Smooth muscle cell (in vitro differentiated cells): ENCODE measurements at regions not wholly inside any gene's neighbourhood (a gene's known extent, or its start where the extent isn't known, plus 50 kb on each side); places are given as distances from the start of the nearest gene placed in this dataset.

ENCODE experiments used
- DNase-seq: peaks from one replicate; lab custom pipeline; 2025; ENCODE audit not compliant: unreplicated experiment; lab: John Stamatoyannopoulos, UW
- H2AFZ ChIP-seq: fragments of 200-600 bp; sonication (generic); 2 replicates; pipeline ENCODE4 v1.6.0; 2016; ENCODE audit warnings: antibody characterized with exemption, low read depth, mild to moderate bottlenecking
- H3F3A ChIP-seq: fragments of 200-600 bp; sonication (generic); 2 replicates; pipeline ENCODE4 v1.6.0; 2017; ENCODE audit warnings: antibody characterized with exemption, low read depth
- H3K27ac ChIP-seq: fragments of 200-600 bp; sonication (generic); 2 replicates; pipeline ENCODE4 v1.5.1; 2016; ENCODE audit warnings: low read depth, mild to moderate bottlenecking
- H3K27me3 ChIP-seq: fragments of 200-600 bp; sonication (generic); 2 replicates; pipeline ENCODE4 v1.6.1; 2016; ENCODE audit warnings: low read depth, mild to moderate bottlenecking
- H3K36me3 ChIP-seq: fragments of 200-600 bp; sonication (generic); 2 replicates; pipeline ENCODE4 v1.5.1; 2016; ENCODE audit warnings: low read depth
- H3K4me1 ChIP-seq: fragments of 200-600 bp; sonication (generic); 2 replicates; pipeline ENCODE4 v1.5.1; 2016; ENCODE audit warnings: low read depth
- H3K4me2 ChIP-seq: fragments of 200-600 bp; sonication (generic); 2 replicates; pipeline ENCODE4 v1.6.0; 2016; ENCODE audit warnings: mild to moderate bottlenecking
- H3K4me3 ChIP-seq: fragments of 200-600 bp; sonication (generic); 2 replicates; pipeline ENCODE4 v1.5.1; 2016; ENCODE audit warnings: mild to moderate bottlenecking
- H3K79me2 ChIP-seq: fragments of 200-600 bp; sonication (generic); 2 replicates; pipeline ENCODE4 v1.6.0; 2016; ENCODE audit warnings: low read depth, mild to moderate bottlenecking
- H3K9ac ChIP-seq: fragments of 200-600 bp; sonication (generic); 2 replicates; pipeline ENCODE4 v1.6.0; 2016; ENCODE audit warnings: low read depth
- H3K9me3 ChIP-seq: fragments of 200-600 bp; sonication (generic); replicated peaks from 2 replicates; pipeline ENCODE4 v1.5.1; 2016; ENCODE audit warnings: low read depth
- H4K20me1 ChIP-seq: fragments of 200-600 bp; sonication (generic); 2 replicates; pipeline ENCODE4 v1.6.0; 2016; ENCODE audit warnings: low read depth
- WGBS: methylation state at CpG from one replicate; pipeline ENCODE4 v1.1.7; 2016; ENCODE audit warnings: low lambda C conversion rate; 5-methylcytosine and 5-hydroxymethylcytosine counted together
- TF ChIP-seq, protein P1 (sequence below): fragments of 200-600 bp; sonication (generic); IDR thresholded peaks from 2 replicates; pipeline ENCODE4 v1.5.1; 2017; ENCODE audit warnings: borderline replicate concordance, mild to moderate bottlenecking, antibody characterized with exemption; ENCODE audit not compliant: insufficient read depth, poor library complexity, severe bottlenecking

DNA sequence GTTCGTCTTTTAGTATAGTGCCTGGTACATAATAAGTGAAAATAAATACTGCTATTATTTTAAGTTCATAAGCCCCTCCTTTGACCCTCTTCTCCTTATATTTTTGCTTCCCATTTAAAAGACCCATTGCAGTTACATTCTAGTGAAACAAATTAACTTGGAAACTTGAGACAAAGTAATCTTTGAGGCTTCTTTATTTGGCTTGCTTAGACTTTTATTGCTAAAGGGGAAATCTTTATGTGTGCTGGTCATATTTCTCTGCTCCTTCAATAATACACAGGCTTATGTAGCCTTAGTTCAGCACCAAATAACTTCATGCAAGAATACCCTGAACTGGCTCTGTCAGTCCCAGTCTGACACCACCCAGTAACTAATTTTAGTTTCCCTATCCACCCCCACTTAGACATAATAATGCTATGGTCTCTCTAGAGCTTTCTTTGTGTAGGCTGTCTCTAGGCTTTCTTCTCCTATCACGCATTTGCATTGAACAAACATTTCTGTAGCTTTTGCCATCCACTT lies 257.8 kb downstream of the OMA1 start:
- no peak for DNase-seq
- TF ChIP-seq, protein P1, sequence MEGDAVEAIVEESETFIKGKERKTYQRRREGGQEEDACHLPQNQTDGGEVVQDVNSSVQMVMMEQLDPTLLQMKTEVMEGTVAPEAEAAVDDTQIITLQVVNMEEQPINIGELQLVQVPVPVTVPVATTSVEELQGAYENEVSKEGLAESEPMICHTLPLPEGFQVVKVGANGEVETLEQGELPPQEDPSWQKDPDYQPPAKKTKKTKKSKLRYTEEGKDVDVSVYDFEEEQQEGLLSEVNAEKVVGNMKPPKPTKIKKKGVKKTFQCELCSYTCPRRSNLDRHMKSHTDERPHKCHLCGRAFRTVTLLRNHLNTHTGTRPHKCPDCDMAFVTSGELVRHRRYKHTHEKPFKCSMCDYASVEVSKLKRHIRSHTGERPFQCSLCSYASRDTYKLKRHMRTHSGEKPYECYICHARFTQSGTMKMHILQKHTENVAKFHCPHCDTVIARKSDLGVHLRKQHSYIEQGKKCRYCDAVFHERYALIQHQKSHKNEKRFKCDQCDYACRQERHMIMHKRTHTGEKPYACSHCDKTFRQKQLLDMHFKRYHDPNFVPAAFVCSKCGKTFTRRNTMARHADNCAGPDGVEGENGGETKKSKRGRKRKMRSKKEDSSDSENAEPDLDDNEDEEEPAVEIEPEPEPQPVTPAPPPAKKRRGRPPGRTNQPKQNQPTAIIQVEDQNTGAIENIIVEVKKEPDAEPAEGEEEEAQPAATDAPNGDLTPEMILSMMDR = no peak

GRCh38 chr1:58287894-58288623 lies 258.5 kb downstream of the OMA1 start:
- H3K9me3 ChIP-seq = no peaks in the 10 kb centered on the region
- no peaks in the 10 kb centered on the region for H3F3A ChIP-seq
- no peaks in the 10 kb centered on the region for H3K4me1 ChIP-seq
- TF ChIP-seq, protein P1 = no peak
- no peak for DNase-seq
- no peak overlapping the region for H3K9ac ChIP-seq
- 79% methylated on average over 2 of the region's 2 CpGs for WGBS
- H3K4me3 ChIP-seq = no peak overlapping the region
- no peak overlapping the region for H3K27ac ChIP-seq
- H2AFZ ChIP-seq = no peak overlapping the region
- no peaks in the 10 kb centered on the region for H4K20me1 ChIP-seq
- H3K4me2 ChIP-seq = no peak overlapping the region
- H3K79me2 ChIP-seq = no peaks in the 10 kb centered on the region
- H3K36me3 ChIP-seq = no peaks in the 10 kb centered on the region
- no peaks in the 10 kb centered on the region for H3K27me3 ChIP-seq

More for the DNA sequence above, 257.8 kb downstream of the OMA1 start:
- Histone ChIP-seq H3K27me3 (no peaks in the 10 kb centered on the region), H3F3A (no peaks in the 10 kb centered on the region), H3K4me2 (no peak overlapping the region), H4K20me1 (no peaks in the 10 kb centered on the region), H3K9me3 (no peaks in the 10 kb centered on the region), H2AFZ (no peak overlapping the region), H3K79me2 (no peaks in the 10 kb centered on the region), H3K4me3 (no peak overlapping the region), H3K36me3 (no peaks in the 10 kb centered on the region), H3K9ac (no peak overlapping the region), H3K4me1 (no peaks in the 10 kb centered on the region), H3K27ac (no peak overlapping the region)
- WGBS = 84% methylated on average over 2 of the region's 2 CpGs

- Histone ChIP-seq H2AFZ (no peak overlapping the region), H3K4me3 (no peak overlapping the region), H3K79me2 (no peaks in the 10 kb centered on the region), H3K4me2 (no peak overlapping the region), H3K27me3 (no peaks in the 10 kb centered on the region), H3K36me3 (no peaks in the 10 kb centered on the region), H3K27ac (no peak overlapping the region), H3F3A (no peaks in the 10 kb centered on the region), H3K9ac (no peak overlapping the region), H4K20me1 (no peaks in the 10 kb centered on the region), H3K4me1 (no peaks in the 10 kb centered on the region), H3K9me3 (no peaks in the 10 kb centered on the region)
- no peak for DNase-seq
- TF ChIP-seq, protein P1 = no peak
Measured at GRCh38 chr1:58284225-58284510, 262.4 kb downstream of the OMA1 start.
